Activated naive CD4-positive, alpha-beta T cell treated with anti-CD3 and anti-CD28 coated beads, Interleukin-2, amount 10 ng/mL, durations not matched to agents 7 days and 5 days (primary cell): ENCODE measurements at regions not wholly inside any gene's neighbourhood (a gene's known extent, or its start where the extent isn't known, plus 50 kb on each side); places are given as distances from the start of the nearest gene placed in this dataset.

Experiments used
- CTCF ChIA-PET: fragments of 350-600 bp; sonication (Branson Sonifier 250); formaldehyde crosslinking; loops from one replicate; lab custom pipeline; 2021; ENCODE audit warnings: antibody characterized with exemption; lab: Charles Lee
- DNase-seq: peaks from one replicate; pipeline ENCODE4 v3.0.0-alpha.2; 2020
- H3K27ac Mint-ChIP-seq: one replicate; pipeline ENCODE4 v1.8.0; 2021; ENCODE audit warnings: mild to moderate bottlenecking, moderate library complexity, mixed read lengths
- H3K27me3 Mint-ChIP-seq: one replicate; pipeline ENCODE4 v1.8.0; 2021; ENCODE audit warnings: mild to moderate bottlenecking, mixed read lengths
- H3K36me3 Mint-ChIP-seq: one replicate; pipeline ENCODE4 v1.8.0; 2021; ENCODE audit warnings: mixed read lengths
- H3K4me1 Mint-ChIP-seq: one replicate; pipeline ENCODE4 v1.8.0; 2021; ENCODE audit warnings: mixed read lengths
- H3K4me3 Mint-ChIP-seq: one replicate; pipeline ENCODE4 v1.8.0; 2021; ENCODE audit warnings: mild to moderate bottlenecking, moderate library complexity, mixed read lengths
- H3K9me3 Mint-ChIP-seq: one replicate; pipeline ENCODE4 v1.8.0; 2021; ENCODE audit warnings: mixed read lengths

DNA sequence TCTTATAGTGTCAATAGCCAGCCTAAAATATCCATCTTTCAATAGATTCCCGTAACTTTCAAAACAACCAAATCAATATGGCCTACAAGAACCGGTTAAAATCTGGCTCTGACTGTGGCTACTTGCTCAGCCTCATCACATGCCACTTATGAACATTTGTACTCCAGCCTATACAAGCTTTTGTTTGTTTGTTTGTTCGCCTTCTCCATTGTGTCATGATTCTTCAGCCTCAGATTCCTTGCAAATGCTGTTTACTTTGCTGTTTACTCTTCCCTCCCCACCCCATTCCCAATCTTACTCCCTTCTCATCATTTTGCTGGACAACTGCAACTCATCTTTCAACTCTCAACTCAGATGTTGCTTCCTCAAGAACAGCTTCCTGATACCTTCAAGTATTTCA, 161.2 kb downstream of the CAPZA3 start:
- Mint-ChIP-seq H3K36me3 (no peaks in the 10 kb centered on the region), H3K4me3 (no peak overlapping the region), H3K9me3 (peaks cover 4% of the 10 kb centered on the region), H3K27ac (no peak overlapping the region), H3K4me1 (no peaks in the 10 kb centered on the region), H3K27me3 (no peaks in the 10 kb centered on the region)
- CTCF ChIA-PET: no interaction called here
- no peak for DNase-seq

DNA sequence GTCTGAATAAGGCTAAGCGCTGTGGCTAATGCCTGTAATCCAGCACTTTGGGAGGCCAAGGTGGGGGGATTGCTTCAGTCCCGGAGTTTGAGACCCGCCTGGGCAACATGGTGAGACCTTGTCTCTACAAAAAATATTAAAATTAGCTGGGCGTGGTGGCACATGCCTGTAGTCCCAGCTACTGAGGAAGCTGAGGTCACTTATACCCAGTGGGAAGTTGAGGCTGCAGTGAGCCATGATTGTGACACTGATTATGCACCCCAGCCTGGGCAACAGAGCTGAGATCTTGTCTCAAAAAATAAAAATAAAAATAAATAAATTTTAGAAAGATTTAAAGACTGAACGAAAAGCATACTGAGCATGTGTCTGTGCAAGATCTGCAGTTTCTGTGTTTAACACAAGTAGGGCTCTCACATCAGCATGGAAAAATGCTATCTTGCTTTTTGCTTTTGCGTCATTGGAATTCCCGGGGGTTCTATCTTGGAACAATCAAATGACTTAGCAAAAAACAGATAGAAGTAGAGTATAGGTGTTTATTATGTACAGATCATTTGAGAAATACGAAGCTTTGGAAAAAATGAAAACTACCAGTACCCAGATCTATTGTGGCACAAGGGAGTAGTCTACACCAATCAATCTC, 161.9 kb downstream of the CAPZA3 start:
- no peaks in the 10 kb centered on the region for H3K36me3 Mint-ChIP-seq
- H3K27me3 Mint-ChIP-seq: no peaks in the 10 kb centered on the region
- peaks cover 4% of the 10 kb centered on the region for H3K9me3 Mint-ChIP-seq
- CTCF ChIA-PET: no interaction called here
- H3K4me3 Mint-ChIP-seq: no peak overlapping the region
- no peak for DNase-seq
- H3K4me1 Mint-ChIP-seq: no peaks in the 10 kb centered on the region
- no peak overlapping the region for H3K27ac Mint-ChIP-seq

DNA sequence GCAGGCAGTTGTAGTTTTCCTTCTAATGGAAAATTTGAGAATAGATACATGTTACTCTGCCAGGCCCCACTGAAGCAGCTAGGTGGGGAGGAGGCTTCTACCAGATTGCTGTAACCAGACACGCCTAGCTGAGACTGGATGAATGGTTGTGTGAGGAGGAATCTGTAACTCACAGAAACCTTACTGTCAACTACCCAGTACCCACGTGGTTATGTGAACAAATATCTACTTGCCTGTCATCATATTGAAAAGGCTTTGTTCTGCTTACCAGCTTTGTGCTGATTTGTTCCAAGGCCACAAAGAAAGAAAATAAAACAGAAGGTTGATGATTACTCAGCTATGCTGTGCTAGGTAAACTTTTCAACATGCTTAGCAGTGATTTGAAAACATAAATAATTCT, 167.2 kb downstream of the CAPZA3 start:
- Mint-ChIP-seq H3K27me3 (no peaks in the 10 kb centered on the region), H3K9me3 (no peaks in the 10 kb centered on the region), H3K4me1 (no peaks in the 10 kb centered on the region), H3K27ac (no peak overlapping the region), H3K4me3 (no peak overlapping the region), H3K36me3 (no peaks in the 10 kb centered on the region)
- no peak for DNase-seq
- CTCF ChIA-PET: no interaction called here

DNA sequence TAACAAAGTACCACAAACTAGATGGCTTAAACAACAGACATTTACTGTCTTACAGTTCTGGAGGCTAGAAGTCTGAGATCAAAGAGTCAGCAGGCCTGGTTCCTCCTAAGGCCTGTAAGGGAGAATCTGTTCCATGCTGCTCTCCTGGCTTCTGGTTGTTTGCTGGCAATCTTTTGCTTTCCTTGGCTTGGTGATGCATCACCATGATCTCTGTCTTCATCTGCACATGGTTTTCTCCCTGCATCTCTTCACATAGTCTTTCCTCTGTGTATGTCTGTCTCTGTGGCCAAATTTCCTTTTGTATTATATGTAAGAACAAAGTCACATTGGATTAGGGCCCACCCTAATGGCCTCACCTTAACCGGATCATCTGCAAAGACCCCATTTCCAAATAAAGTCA, 168.5 kb downstream of the CAPZA3 start:
- CTCF ChIA-PET: interaction anchor here (0.6 kb wide), 2 partner anchors 34 to 134 kb away, joined by 3 read pairs; no protein-coding TSS in a partner anchor
- Mint-ChIP-seq H3K27ac (no peak overlapping the region), H3K27me3 (no peaks in the 10 kb centered on the region), H3K9me3 (no peaks in the 10 kb centered on the region), H3K4me1 (no peaks in the 10 kb centered on the region), H3K4me3 (no peak overlapping the region), H3K36me3 (no peaks in the 10 kb centered on the region)
- DNase-seq: no peak

DNA sequence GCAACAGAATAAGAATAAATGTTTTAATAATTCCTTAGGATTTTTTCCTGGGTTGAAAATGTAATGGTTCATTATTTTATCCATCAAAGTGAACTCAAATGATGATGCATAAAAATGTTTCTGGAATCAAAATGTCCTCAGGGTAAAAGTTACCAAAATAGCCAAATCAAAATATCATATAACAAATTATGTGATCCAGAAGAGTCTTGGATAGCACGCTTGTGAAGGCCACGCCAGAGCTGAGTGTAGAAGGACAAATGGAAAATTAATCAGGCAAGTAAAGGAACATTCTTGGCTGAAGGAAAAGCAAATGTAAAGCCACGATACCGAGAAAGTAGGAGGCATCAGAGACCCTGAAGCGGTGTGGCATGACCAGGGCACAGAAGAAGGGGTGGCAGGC, 169.2 kb downstream of the CAPZA3 start:
- no peaks in the 10 kb centered on the region for H3K4me1 Mint-ChIP-seq
- no peak overlapping the region for H3K4me3 Mint-ChIP-seq
- H3K9me3 Mint-ChIP-seq: no peaks in the 10 kb centered on the region
- H3K27ac Mint-ChIP-seq: no peak overlapping the region
- DNase-seq: no peak
- H3K36me3 Mint-ChIP-seq: no peaks in the 10 kb centered on the region
- CTCF ChIA-PET: no interaction called here
- H3K27me3 Mint-ChIP-seq: no peaks in the 10 kb centered on the region

DNA sequence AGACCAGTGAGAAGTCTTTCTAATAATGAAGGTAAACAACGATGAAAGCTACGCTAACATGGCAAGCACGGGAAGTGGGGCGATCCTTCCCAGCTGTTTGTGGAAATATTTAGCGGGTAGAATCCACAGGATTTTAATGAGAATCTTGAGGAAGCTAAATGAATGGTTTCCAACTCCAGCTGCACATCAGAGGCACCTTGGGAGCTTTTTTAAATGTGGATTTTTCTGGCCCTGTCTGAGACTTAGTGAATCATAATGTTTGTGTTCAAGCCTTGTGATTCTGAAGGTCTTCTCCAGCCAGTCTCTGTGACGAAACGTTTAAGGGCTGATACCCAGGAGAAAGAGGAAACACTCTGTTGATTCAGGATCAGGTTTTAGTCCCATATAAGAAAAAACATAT, 169.8 kb downstream of the CAPZA3 start:
- Mint-ChIP-seq H3K4me1 (no peaks in the 10 kb centered on the region), H3K9me3 (no peaks in the 10 kb centered on the region), H3K36me3 (no peaks in the 10 kb centered on the region), H3K27ac (no peak overlapping the region), H3K27me3 (no peaks in the 10 kb centered on the region), H3K4me3 (no peak overlapping the region)
- no peak for DNase-seq
- CTCF ChIA-PET: no interaction called here

DNA sequence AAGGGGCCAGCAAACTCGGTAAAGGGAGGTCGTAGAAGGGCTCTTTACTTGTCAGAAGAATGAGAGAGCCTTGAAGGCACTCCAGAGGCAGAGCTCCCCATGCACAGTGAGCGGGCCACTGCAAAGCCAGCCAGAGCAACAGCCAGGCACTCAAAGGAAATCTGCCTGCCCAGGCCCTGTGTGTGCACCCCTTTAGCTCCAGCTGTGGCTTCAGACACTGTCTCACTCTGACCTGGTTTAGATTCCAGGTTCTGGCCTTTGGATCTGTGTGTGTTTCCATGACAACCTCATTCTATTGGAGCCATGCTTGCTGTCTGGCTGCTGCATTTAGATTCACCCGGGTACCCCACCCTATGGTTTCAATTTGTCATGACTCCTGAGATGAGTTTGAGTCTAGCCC, 170.3 kb downstream of the CAPZA3 start:
- Mint-ChIP-seq H3K27ac (no peak overlapping the region), H3K36me3 (no peaks in the 10 kb centered on the region), H3K9me3 (no peaks in the 10 kb centered on the region), H3K4me1 (no peaks in the 10 kb centered on the region), H3K27me3 (no peaks in the 10 kb centered on the region), H3K4me3 (no peak overlapping the region)
- CTCF ChIA-PET: no interaction called here
- DNase-seq: no peak

DNA sequence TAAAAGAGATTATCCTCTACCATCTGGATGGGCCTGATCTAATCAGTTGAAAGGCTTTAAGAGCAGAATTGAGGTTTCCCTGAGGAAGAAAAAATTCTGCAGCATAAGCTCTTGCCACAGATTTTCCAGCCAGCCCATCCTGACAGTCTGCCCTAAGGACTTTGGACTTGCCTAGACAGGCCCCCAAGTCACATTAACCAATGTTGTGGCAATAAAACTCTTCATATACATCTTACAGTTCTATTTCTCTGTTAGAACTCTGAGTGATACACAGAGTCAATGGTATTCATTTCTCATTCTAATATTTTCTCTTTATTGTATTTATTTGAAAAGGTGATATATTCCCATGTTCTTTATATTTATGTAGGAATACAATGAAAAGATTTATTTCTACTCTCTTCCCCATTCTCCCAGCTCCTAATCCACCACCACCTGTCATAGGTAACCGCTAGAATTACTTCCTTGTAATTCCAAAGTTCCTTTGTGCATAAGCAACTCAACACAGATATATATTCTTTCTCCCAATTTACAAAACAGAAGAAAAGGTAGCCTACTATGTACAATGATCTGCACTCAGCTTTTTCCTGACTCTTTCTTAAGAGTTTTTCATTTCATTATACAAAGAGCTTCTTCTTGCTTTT, 182.1 kb downstream of the CAPZA3 start:
- H3K27me3 Mint-ChIP-seq: no peaks in the 10 kb centered on the region
- no peaks in the 10 kb centered on the region for H3K4me1 Mint-ChIP-seq
- no peaks in the 10 kb centered on the region for H3K36me3 Mint-ChIP-seq
- no peaks in the 10 kb centered on the region for H3K9me3 Mint-ChIP-seq
- no peak overlapping the region for H3K27ac Mint-ChIP-seq
- H3K4me3 Mint-ChIP-seq: no peak overlapping the region
- DNase-seq: no peak
- CTCF ChIA-PET: no interaction called here

DNA sequence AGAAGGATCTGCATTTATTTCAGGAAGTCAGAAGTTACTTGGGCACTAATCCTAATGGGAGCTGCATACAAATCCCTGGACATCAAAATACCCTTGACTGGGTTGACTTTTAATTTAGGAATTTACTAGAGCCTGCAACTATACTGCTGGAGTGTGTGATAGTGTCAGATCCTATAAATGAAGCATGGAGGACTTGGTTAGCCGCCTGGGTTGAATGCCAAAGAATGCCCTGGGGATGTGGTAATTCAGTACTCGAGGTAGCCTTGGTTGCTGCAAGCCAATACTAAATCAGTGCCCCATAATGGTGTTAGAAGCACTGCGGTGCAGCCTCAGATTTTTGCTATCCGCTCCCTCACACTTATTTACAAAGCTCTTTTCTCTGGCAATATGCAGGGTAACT, 184.9 kb downstream of the CAPZA3 start:
- H3K36me3 Mint-ChIP-seq: no peaks in the 10 kb centered on the region
- no peaks in the 10 kb centered on the region for H3K9me3 Mint-ChIP-seq
- no peaks in the 10 kb centered on the region for H3K27me3 Mint-ChIP-seq
- H3K4me3 Mint-ChIP-seq: no peak overlapping the region
- no peaks in the 10 kb centered on the region for H3K4me1 Mint-ChIP-seq
- CTCF ChIA-PET: no interaction called here
- no peak overlapping the region for H3K27ac Mint-ChIP-seq
- DNase-seq: no peak

DNA sequence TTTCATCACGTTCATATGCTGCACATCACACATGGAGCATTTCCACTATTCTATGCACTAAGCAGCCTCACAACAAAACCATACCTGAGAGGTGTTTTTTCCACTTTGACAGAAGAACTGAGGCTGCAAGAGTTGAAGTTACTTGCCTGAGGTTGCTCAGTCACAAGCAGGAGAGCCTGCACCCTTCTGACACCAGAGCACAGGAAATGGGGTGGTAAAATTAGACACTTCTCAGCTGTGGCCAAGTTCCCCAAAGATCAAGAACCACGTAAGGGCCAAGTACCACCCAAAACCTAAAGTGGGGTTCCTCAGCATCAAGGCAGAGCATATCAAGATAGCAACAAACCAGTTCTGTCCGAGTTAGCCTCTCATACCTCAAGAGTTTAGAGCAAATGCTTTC, 185.8 kb downstream of the CAPZA3 start:
- CTCF ChIA-PET: no interaction called here
- no peaks in the 10 kb centered on the region for H3K9me3 Mint-ChIP-seq
- H3K27me3 Mint-ChIP-seq: no peaks in the 10 kb centered on the region
- DNase-seq: no peak
- no peaks in the 10 kb centered on the region for H3K4me1 Mint-ChIP-seq
- H3K27ac Mint-ChIP-seq: no peak overlapping the region
- H3K36me3 Mint-ChIP-seq: no peaks in the 10 kb centered on the region
- no peak overlapping the region for H3K4me3 Mint-ChIP-seq

DNA sequence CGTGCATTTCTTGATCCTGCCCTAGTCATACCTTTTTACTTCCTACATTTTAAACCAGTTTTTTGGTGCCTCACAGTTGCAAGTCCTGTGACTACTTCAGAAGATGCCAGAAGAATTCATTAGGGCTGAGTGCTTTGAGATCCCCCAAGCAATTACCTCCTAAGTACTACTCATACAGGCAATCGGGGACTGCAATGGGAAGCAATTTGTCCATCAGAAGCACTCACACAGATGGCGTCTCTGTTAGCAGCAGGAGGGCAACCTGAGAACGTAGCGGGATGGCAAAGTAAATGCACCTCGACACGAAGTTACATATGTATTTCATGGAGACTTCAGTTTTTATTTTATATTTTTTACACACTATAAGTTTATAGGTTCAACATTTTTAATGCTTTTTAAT, 188.3 kb downstream of the CAPZA3 start:
- no peak overlapping the region for H3K4me3 Mint-ChIP-seq
- no peaks in the 10 kb centered on the region for H3K27me3 Mint-ChIP-seq
- CTCF ChIA-PET: no interaction called here
- H3K27ac Mint-ChIP-seq: no peak overlapping the region
- H3K36me3 Mint-ChIP-seq: no peaks in the 10 kb centered on the region
- no peaks in the 10 kb centered on the region for H3K4me1 Mint-ChIP-seq
- DNase-seq: no peak
- peaks cover 8% of the 10 kb centered on the region for H3K9me3 Mint-ChIP-seq

DNA sequence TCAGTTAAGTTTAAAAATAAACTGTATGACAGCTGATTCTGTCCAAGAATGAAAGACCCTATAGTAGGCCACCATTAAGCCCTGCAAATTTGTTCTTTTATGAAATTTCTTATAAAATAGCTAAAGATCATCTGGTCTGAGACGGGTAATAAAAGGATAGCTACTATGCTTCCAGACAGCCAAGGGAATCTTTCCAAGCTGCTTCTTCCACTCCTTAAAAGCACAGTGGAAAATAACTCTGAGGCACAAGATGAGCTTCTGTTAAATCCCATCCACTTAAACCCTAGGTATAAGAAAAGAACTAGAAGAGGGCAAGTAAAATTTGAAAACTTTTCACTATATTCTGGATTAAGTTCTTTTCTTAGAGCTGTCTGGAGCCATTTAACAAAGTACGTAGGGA, 194.3 kb downstream of the CAPZA3 start:
- no peak for DNase-seq

DNA sequence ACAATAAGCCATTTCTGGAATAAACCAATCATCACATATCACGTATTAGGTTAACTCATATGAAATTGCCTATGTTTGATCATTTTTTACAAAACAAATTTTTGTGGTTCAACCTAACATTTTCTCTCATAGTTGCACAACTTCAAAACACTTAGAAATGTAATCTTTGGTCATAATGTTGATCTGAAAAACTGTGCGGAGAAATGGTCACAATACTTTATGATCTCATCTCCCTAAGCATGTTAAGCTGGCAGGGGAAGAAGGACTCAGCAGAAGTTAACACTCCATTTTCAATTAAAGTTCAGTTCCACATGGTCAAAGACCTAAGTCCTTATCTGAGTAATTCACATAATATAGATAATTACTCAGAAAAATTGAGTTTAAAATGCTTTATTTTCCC, 194.8 kb downstream of the CAPZA3 start:
- CTCF ChIA-PET: no interaction called here
- Mint-ChIP-seq H3K27me3 (no peaks in the 10 kb centered on the region), H3K36me3 (no peaks in the 10 kb centered on the region), H3K4me1 (no peaks in the 10 kb centered on the region), H3K4me3 (no peak overlapping the region), H3K27ac (no peak overlapping the region), H3K9me3 (peaks cover 8% of the 10 kb centered on the region)
- no peak for DNase-seq

More for the DNA sequence above, 194.3 kb downstream of the CAPZA3 start:
- no peak overlapping the region for H3K4me3 Mint-ChIP-seq
- H3K9me3 Mint-ChIP-seq: peaks cover 8% of the 10 kb centered on the region
- H3K36me3 Mint-ChIP-seq: no peaks in the 10 kb centered on the region
- no peaks in the 10 kb centered on the region for H3K27me3 Mint-ChIP-seq
- H3K27ac Mint-ChIP-seq: no peak overlapping the region
- CTCF ChIA-PET: no interaction called here
- H3K4me1 Mint-ChIP-seq: no peaks in the 10 kb centered on the region

DNA sequence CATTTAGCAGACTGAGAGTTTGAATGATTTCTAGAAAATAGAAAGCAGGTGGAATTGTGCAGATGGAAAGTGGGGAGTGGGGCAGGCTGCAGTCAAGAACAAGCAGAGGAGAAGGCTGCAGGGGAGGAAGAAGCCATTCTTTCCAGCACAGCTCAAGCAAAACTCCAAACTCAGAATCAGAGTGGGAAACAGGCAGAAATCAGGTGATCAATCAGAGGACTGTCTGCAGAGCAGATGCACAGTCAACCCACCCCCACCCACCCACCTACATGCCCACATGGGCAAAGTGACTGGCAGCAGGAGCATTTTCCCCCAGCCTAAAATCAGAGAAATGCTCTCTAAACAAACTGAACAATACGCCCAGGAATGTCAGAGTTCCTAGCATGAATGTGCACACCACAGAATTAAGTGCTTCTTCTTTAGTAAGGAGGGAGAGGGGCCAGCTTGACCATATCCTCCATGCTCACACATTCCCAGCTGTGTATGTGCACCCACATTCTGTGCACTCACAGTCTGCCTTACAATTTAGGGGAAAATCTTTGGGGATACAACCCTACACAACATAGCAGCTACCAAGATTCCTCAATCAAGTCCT, 194.1 kb upstream of the PLEKHA5 start:
- peaks cover 4% of the 10 kb centered on the region for H3K9me3 Mint-ChIP-seq
- no peak overlapping the region for H3K4me3 Mint-ChIP-seq
- no peaks in the 10 kb centered on the region for H3K4me1 Mint-ChIP-seq
- no peaks in the 10 kb centered on the region for H3K36me3 Mint-ChIP-seq
- DNase-seq: no peak
- no peak overlapping the region for H3K27ac Mint-ChIP-seq
- CTCF ChIA-PET: no interaction called here
- H3K27me3 Mint-ChIP-seq: no peaks in the 10 kb centered on the region

DNA sequence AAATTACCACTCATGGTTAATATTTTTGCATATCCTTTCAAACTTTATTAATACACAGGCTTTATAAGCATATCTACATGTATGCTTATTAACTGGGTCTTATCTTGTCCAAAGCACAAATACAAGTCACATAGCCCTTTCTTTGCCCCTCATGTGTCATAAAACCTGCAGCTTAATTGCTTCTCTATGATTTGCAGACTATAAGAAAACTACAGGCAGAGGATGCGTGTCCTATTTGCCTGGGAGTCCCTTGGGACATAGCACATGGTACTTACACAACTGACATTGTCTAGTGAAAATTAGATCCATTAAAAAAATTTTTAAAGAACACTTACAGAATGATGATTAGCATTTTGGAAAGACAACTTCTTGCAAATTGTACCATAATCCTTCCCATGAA, 190.5 kb upstream of the PLEKHA5 start:
- H3K9me3 Mint-ChIP-seq: no peaks in the 10 kb centered on the region
- CTCF ChIA-PET: no interaction called here
- no peaks in the 10 kb centered on the region for H3K36me3 Mint-ChIP-seq
- no peaks in the 10 kb centered on the region for H3K4me1 Mint-ChIP-seq
- no peaks in the 10 kb centered on the region for H3K27me3 Mint-ChIP-seq
- no peak for DNase-seq
- no peak overlapping the region for H3K27ac Mint-ChIP-seq
- no peak overlapping the region for H3K4me3 Mint-ChIP-seq
